Stimulated activated memory B cell treated with anti-CD40 and anti-IgM and Interleukin-4, amounts not matched to agents 10 μg/mL and 1 μg/mL and 100 μg/mL, for 72 hours (primary cell): ENCODE measurements at regions not wholly inside any gene's neighbourhood (a gene's known extent, or its start where the extent isn't known, plus 50 kb on each side); places are given as distances from the start of the nearest gene placed in this dataset.
"Not testable (repeated sequence)": the region's sequence is repeated elsewhere in the genome, so short reads cannot be mapped to it uniquely, and the experiment has no call there.

Source experiments
- ATAC-seq: fragments of 150-1000 bp; cut with Tn5 transposase; 2 replicates; pipeline ENCODE4 v1.10.0; 2021
- H3K27ac Mint-ChIP-seq: one replicate; pipeline ENCODE4 v1.8.0; 2022; ENCODE audit warnings: mild to moderate bottlenecking, mixed read lengths
- H3K27me3 Mint-ChIP-seq: one replicate; pipeline ENCODE4 v1.8.0; 2022; ENCODE audit warnings: mixed read lengths
- H3K36me3 Mint-ChIP-seq: one replicate; pipeline ENCODE4 v1.8.0; 2022; ENCODE audit warnings: mixed read lengths
- H3K4me1 Mint-ChIP-seq: one replicate; pipeline ENCODE4 v1.8.0; 2022; ENCODE audit warnings: mixed read lengths
- H3K4me3 Mint-ChIP-seq: one replicate; pipeline ENCODE4 v1.8.0; 2022; ENCODE audit warnings: mild to moderate bottlenecking, moderate library complexity, mixed read lengths
- H3K9me3 Mint-ChIP-seq: one replicate; pipeline ENCODE4 v1.8.0; 2022; ENCODE audit warnings: mixed read lengths

GRCh38 chr4:66475596-66475995, 805.3 kb upstream of the EPHA5 start:
- Mint-ChIP-seq H3K9me3 (peaks cover 6% of the 10 kb centered on the region), H3K4me1 (no peaks in the 10 kb centered on the region), H3K4me3 (no peak overlapping the region), H3K36me3 (no peaks in the 10 kb centered on the region), H3K27ac (no peak overlapping the region), H3K27me3 (no peaks in the 10 kb centered on the region)
- no peak for ATAC-seq

GRCh38 chr4:66465111-66465510, 794.8 kb upstream of the EPHA5 start:
- peaks cover 3% of the 10 kb centered on the region for H3K9me3 Mint-ChIP-seq
- ATAC-seq: no peak
- H3K4me1 Mint-ChIP-seq: no peaks in the 10 kb centered on the region
- no peaks in the 10 kb centered on the region for H3K27me3 Mint-ChIP-seq
- no peak overlapping the region for H3K27ac Mint-ChIP-seq
- no peaks in the 10 kb centered on the region for H3K36me3 Mint-ChIP-seq
- no peak overlapping the region for H3K4me3 Mint-ChIP-seq

- H3K4me1 Mint-ChIP-seq, H3K9me3 Mint-ChIP-seq, H3K4me3 Mint-ChIP-seq, H3K27me3 Mint-ChIP-seq, ATAC-seq, H3K27ac Mint-ChIP-seq, H3K36me3 Mint-ChIP-seq: not testable (repeated sequence)
Observed at GRCh38 chr4:66462890-66463289, 792.6 kb upstream of the EPHA5 start.

GRCh38 chr4:66451741-66452140, 781.5 kb upstream of the EPHA5 start:
- H3K4me1 Mint-ChIP-seq: no peaks in the 10 kb centered on the region
- no peaks in the 10 kb centered on the region for H3K27me3 Mint-ChIP-seq
- H3K9me3 Mint-ChIP-seq: peaks cover 3% of the 10 kb centered on the region
- no peak for ATAC-seq
- no peak overlapping the region for H3K4me3 Mint-ChIP-seq
- no peak overlapping the region for H3K27ac Mint-ChIP-seq
- no peaks in the 10 kb centered on the region for H3K36me3 Mint-ChIP-seq

- Mint-ChIP-seq H3K4me3 (no peak overlapping the region), H3K27ac (no peak overlapping the region), H3K4me1 (no peaks in the 10 kb centered on the region), H3K27me3 (no peaks in the 10 kb centered on the region), H3K36me3 (no peaks in the 10 kb centered on the region), H3K9me3 (peaks cover 3% of the 10 kb centered on the region)
- ATAC-seq: no peak
Observed at GRCh38 chr4:66443008-66443407, 772.7 kb upstream of the EPHA5 start.

- Mint-ChIP-seq H3K9me3 (peaks cover 7% of the 10 kb centered on the region), H3K4me3 (no peak overlapping the region), H3K4me1 (no peaks in the 10 kb centered on the region), H3K27me3 (no peaks in the 10 kb centered on the region), H3K27ac (no peak overlapping the region), H3K36me3 (no peaks in the 10 kb centered on the region)
- no peak for ATAC-seq
Observed at GRCh38 chr4:66439508-66439907, 769.2 kb upstream of the EPHA5 start.

GRCh38 chr4:66433706-66434105, 763.4 kb upstream of the EPHA5 start:
- no peak for ATAC-seq
- Mint-ChIP-seq H3K27me3 (no peaks in the 10 kb centered on the region), H3K4me1 (no peaks in the 10 kb centered on the region), H3K4me3 (no peak overlapping the region), H3K36me3 (no peaks in the 10 kb centered on the region), H3K9me3 (peaks cover 10% of the 10 kb centered on the region), H3K27ac (no peak overlapping the region)

- Mint-ChIP-seq H3K9me3 (peaks cover 6% of the 10 kb centered on the region), H3K4me3 (no peak overlapping the region), H3K27ac (no peak overlapping the region), H3K27me3 (no peaks in the 10 kb centered on the region), H3K36me3 (no peaks in the 10 kb centered on the region), H3K4me1 (no peaks in the 10 kb centered on the region)
- no peak for ATAC-seq
Observed at GRCh38 chr4:66430856-66431255, 760.6 kb upstream of the EPHA5 start.

- Mint-ChIP-seq H3K4me1 (no peaks in the 10 kb centered on the region), H3K27ac (no peak overlapping the region), H3K4me3 (no peak overlapping the region), H3K36me3 (no peaks in the 10 kb centered on the region), H3K27me3 (no peaks in the 10 kb centered on the region), H3K9me3 (peaks cover under 1% of the 10 kb centered on the region)
- ATAC-seq: no peak
Observed at GRCh38 chr4:66429276-66429675, 759.0 kb upstream of the EPHA5 start.

GRCh38 chr4:66416425-66416824, 746.1 kb upstream of the EPHA5 start:
- Mint-ChIP-seq H3K4me3 (no peak overlapping the region), H3K36me3 (no peaks in the 10 kb centered on the region), H3K9me3 (peaks cover 15% of the 10 kb centered on the region), H3K27me3 (no peaks in the 10 kb centered on the region), H3K4me1 (no peaks in the 10 kb centered on the region), H3K27ac (no peak overlapping the region)
- ATAC-seq: no peak

- Mint-ChIP-seq H3K36me3 (no peaks in the 10 kb centered on the region), H3K4me3 (no peak overlapping the region), H3K4me1 (no peaks in the 10 kb centered on the region), H3K27ac (no peak overlapping the region), H3K27me3 (no peaks in the 10 kb centered on the region), H3K9me3 (peaks cover 3% of the 10 kb centered on the region)
- no peak for ATAC-seq
Observed at GRCh38 chr4:66404141-66404540, 733.9 kb upstream of the EPHA5 start.

GRCh38 chr4:66376921-66377320, 706.6 kb upstream of the EPHA5 start:
- Mint-ChIP-seq H3K36me3 (no peaks in the 10 kb centered on the region), H3K27me3 (no peaks in the 10 kb centered on the region), H3K4me1 (no peaks in the 10 kb centered on the region), H3K9me3 (no peaks in the 10 kb centered on the region), H3K27ac (no peak overlapping the region), H3K4me3 (no peak overlapping the region)
- ATAC-seq: no peak

GRCh38 chr4:66376396-66376795, 706.1 kb upstream of the EPHA5 start:
- Mint-ChIP-seq H3K4me1 (no peaks in the 10 kb centered on the region), H3K27ac (no peak overlapping the region), H3K36me3 (no peaks in the 10 kb centered on the region), H3K4me3 (no peak overlapping the region), H3K9me3 (no peaks in the 10 kb centered on the region), H3K27me3 (no peaks in the 10 kb centered on the region)
- ATAC-seq: no peak

GRCh38 chr4:66373268-66373667, 703.0 kb upstream of the EPHA5 start:
- Mint-ChIP-seq H3K27ac (no peak overlapping the region), H3K9me3 (no peaks in the 10 kb centered on the region), H3K4me1 (no peaks in the 10 kb centered on the region), H3K4me3 (no peak overlapping the region), H3K27me3 (no peaks in the 10 kb centered on the region), H3K36me3 (no peaks in the 10 kb centered on the region)
- no peak for ATAC-seq

- no peak overlapping the region for H3K4me3 Mint-ChIP-seq
- H3K9me3 Mint-ChIP-seq: no peaks in the 10 kb centered on the region
- no peaks in the 10 kb centered on the region for H3K36me3 Mint-ChIP-seq
- no peak overlapping the region for H3K27ac Mint-ChIP-seq
- ATAC-seq: no peak
- H3K27me3 Mint-ChIP-seq: no peaks in the 10 kb centered on the region
- H3K4me1 Mint-ChIP-seq: no peaks in the 10 kb centered on the region
Observed at GRCh38 chr4:66372706-66373105, 702.4 kb upstream of the EPHA5 start.

GRCh38 chr4:66367043-66367660, 696.9 kb upstream of the EPHA5 start:
- Mint-ChIP-seq H3K4me1 (no peaks in the 10 kb centered on the region), H3K27ac (no peak overlapping the region), H3K9me3 (no peaks in the 10 kb centered on the region), H3K27me3 (no peaks in the 10 kb centered on the region), H3K4me3 (no peak overlapping the region), H3K36me3 (no peaks in the 10 kb centered on the region)
- no peak for ATAC-seq

- not testable (repeated sequence) for H3K27me3 Mint-ChIP-seq, ATAC-seq, H3K36me3 Mint-ChIP-seq, H3K4me3 Mint-ChIP-seq, H3K27ac Mint-ChIP-seq, H3K9me3 Mint-ChIP-seq, H3K4me1 Mint-ChIP-seq
Observed at GRCh38 chr4:66360395-66360794, 690.1 kb upstream of the EPHA5 start.
